22Rv1 (cell line): ENCODE measurements at regions not wholly inside any gene's neighbourhood (a gene's known extent, or its start where the extent isn't known, plus 50 kb on each side); places are given as distances from the start of the nearest gene placed in this dataset.

Experiments
- H3K27ac ChIP-seq: fragments of 450-650 bp; 2 replicates; pipeline ENCODE4 v1.5.1; 2017
- ZFX ChIP-seq: fragments of 450-650 bp; IDR thresholded peaks from 2 replicates; pipeline ENCODE4 v1.6.1; 2017; ENCODE audit warnings: antibody characterized with exemption, borderline replicate concordance
- TF ChIP-seq, protein P1 (sequence below): fragments of 450-650 bp; IDR thresholded peaks from 2 replicates; pipeline ENCODE4 v1.5.1; 2017; ENCODE audit warnings: mild to moderate bottlenecking

DNA sequence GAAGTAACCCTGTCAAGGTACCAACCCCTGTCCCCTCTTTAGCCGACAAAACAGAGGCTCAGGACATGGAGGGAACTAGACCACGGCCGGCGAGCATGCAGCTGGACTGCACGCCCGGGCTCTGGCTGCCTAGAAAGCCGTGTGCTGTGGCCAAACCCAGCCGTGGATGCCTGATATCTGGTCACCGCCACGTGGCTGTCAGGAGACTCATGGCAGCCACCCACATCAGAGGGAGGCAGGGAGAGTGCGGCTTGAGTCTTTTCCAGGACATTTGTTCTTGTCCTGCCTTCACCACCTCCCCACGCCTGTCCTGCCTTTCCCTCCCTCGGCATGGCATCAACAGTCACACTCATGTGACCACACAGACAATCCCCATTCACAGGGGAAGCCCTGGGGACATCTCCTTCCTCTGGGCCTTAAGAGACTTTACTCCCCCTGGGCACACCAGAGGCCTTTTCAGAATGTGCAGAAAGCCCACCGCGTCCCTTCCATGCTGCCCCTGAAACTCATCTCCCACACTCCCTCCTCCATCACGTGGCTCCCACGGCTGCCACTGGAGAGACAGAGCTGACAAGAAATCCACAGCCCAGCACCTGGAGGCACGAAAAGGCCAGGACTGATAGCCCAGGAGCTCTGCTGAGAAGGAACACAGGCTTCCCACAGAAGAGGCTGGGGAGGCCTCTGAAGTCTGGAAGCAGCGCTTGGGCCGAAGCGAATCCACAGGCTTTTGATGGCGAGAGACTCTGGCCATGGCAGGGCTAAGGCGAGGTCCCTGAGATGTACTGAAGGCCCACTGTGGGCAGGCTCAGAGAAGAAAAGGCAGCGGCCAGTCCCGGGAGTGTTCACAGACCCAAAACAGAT, 71.2 kb upstream of the IQSEC1 start:
- no peak overlapping the region for H3K27ac ChIP-seq
- no peak for TF ChIP-seq ZFX
- TF ChIP-seq, protein P1, sequence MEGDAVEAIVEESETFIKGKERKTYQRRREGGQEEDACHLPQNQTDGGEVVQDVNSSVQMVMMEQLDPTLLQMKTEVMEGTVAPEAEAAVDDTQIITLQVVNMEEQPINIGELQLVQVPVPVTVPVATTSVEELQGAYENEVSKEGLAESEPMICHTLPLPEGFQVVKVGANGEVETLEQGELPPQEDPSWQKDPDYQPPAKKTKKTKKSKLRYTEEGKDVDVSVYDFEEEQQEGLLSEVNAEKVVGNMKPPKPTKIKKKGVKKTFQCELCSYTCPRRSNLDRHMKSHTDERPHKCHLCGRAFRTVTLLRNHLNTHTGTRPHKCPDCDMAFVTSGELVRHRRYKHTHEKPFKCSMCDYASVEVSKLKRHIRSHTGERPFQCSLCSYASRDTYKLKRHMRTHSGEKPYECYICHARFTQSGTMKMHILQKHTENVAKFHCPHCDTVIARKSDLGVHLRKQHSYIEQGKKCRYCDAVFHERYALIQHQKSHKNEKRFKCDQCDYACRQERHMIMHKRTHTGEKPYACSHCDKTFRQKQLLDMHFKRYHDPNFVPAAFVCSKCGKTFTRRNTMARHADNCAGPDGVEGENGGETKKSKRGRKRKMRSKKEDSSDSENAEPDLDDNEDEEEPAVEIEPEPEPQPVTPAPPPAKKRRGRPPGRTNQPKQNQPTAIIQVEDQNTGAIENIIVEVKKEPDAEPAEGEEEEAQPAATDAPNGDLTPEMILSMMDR = no peak

DNA sequence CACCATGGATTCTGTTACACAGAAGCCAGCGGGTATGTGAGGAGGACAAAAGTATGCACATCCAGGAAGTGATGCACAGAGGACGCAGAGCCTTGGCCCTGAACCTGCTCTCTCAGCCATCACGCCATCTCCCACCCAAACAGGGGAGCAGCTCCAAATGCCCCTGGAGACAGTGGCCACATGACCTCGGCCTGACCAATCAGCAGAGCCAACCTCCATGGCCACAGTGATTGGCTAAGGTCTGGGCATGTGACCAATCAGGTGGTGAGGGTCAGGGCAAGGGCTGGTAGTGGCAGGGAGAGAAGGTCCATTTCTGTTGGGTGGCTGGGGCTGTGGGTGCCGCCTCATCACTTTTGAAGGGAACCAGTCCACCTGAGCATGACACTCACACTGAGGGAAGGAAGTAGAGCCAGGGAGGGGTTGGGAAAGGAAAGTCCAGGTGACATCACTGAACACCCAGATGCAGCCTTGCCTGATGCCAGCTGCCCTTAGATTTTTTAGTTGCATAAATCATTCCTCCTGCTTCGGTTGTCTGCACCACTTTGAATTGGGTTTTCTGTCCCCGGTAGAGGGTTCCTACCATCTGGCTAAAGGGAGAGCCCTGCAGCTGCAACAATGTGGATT, 70.3 kb upstream of the IQSEC1 start:
- no peak overlapping the region for H3K27ac ChIP-seq
- no peak for TF ChIP-seq ZFX
- TF ChIP-seq, protein P1 = no peak

DNA sequence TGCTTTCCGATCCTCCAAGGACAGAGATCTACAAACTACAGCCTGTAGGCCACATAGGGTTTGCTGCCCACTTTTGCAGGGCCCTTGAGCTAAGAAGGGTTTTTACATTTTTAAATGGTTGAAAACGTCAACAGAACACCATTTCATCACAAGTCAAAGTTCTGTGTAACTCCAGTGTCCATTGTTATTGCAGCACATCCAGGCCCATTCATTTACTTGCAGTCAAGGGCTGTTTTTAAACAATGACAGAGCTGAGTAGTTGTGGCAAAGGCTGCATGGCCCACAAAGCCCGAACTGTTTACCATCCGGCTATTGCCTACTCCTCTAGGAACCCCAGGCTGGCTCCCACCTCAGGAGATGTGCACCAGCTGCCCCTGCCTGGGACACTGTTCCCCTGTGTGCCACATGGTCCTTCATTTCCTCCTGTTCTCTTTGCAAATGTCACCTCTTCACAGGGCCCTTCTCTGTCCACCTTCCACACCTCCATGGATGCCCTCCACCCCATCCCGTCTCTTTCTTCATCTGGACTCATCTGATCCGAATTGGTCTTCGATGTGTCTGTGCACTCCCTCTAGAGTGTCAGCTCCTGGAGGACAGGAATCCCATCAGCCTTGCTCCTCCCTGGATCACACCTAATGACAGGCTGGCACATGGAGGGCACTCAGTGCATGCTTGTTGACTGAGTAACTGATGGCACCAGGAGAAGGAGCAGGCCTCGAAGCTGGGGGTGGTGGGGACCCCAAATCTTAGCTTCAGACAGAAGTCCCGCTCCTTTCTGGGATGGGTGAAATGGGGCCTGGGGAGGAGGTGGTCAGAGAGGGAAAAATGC, 69.5 kb upstream of the IQSEC1 start:
- TF ChIP-seq ZFX = no peak
- TF ChIP-seq, protein P1 = no peak
- H3K27ac ChIP-seq = no peak overlapping the region

DNA sequence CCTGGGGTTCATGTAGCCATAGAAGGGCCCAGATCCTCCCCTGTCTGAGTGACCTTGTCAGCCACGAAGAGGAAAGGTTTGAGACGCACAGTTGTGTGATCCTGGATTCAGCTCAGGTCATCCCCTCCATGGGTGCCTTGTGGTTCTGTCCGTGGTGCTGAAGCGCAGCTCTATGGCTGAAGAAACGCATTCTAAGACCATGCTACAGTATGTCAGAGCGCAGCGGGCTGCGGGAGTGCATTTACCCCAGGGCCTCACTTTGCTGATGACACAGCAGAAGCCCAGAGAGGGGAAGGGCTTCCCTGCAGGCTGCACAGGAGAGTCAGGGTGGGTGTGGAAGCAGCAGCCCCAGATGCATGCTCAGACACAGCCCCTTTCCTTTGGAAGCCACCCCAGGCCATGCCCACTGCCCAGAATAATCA, 68.8 kb upstream of the IQSEC1 start:
- H3K27ac ChIP-seq = no peak overlapping the region
- TF ChIP-seq, protein P1 = no peak
- no peak for TF ChIP-seq ZFX

DNA sequence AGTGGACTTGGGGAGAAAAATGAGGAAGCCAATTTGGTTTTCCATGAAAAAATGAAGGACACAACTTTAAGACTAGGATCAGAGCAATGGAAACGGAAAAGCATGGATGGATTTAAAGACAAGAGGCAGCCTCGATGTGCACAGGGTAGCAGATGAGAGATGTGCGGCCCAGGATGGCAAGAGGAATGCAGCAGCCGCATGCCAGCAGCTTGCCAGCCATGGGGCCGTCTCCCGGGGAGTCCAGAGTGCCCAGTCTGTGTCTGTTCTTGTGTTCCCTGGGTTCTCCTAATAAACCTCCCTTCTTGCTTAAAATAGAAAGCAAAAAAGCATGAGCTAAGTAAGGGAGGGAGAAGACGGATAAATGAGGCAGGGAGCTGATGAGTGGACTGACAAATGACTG, 68.0 kb upstream of the IQSEC1 start:
- no peak overlapping the region for H3K27ac ChIP-seq
- no peak for TF ChIP-seq ZFX
- TF ChIP-seq, protein P1 = no peak

DNA sequence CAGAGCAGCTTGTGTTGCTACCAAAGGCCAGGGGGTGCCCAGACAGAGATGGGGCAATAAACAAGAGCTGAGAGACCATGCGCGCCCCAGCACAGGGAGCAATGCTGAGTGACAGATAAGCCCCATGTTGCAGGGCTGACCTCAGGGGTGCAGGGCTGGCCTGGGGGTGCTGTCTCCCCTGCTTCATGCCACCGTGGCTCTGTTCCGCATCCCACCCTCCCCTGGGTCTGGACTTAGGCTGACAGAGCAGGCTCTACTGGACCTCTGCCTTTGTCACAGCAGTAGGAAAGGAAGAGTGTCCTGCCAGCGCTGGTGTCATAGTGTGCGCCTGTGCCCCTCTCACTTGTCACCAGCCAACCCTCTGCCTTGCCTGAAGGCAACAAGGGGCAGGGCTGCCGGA, 67.4 kb upstream of the IQSEC1 start:
- H3K27ac ChIP-seq = no peak overlapping the region
- no peak for TF ChIP-seq ZFX
- TF ChIP-seq, protein P1 = no peak
